ENCODE measurements at regions not wholly inside any gene's neighbourhood (a gene's known extent, or its start where the extent isn't known, plus 50 kb on each side); places are given as distances from the start of the nearest gene placed in this dataset.

DNA sequence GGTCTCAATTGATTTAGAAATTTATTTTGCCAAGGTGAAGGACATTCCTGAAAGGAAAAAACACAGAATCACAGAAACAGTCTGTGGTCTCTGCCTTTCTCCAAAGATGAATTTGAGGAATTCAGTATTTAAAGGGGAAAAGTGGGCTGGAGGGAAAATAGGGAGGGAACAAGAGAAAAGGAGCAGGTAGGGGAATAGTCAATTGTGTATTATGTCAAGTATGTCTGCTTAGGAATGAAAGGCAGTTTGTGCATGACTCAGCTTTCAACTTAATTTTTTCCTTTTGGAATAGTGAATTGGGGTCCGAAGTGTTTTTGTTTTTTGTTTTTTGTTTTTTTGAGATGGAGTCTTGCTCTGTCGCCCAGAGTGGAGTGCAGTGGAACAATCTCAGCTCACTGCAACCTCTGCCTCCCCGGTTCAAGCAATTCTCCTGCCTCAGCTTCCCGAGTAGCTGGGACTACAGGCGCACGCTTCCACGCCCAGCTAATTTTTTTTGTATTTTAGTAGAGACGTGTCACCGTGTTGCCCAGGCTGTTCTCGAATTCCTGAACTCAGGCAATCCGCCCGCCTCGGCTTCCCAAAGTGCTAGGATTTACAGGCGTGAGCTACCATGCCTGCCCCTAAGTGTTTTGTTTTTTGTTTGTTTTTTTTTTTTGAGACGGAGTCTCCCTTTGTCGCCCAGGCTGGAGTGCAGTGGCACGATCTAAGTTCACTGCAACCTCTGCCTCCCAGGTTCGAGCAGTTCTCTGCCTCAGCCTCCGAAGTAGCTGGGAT lies 74.1 kb upstream of the MAP4 start:
- TF ChIP-seq, protein P1, sequence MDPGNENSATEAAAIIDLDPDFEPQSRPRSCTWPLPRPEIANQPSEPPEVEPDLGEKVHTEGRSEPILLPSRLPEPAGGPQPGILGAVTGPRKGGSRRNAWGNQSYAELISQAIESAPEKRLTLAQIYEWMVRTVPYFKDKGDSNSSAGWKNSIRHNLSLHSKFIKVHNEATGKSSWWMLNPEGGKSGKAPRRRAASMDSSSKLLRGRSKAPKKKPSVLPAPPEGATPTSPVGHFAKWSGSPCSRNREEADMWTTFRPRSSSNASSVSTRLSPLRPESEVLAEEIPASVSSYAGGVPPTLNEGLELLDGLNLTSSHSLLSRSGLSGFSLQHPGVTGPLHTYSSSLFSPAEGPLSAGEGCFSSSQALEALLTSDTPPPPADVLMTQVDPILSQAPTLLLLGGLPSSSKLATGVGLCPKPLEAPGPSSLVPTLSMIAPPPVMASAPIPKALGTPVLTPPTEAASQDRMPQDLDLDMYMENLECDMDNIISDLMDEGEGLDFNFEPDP (CRISPR knock-in tag; IDR thresholded peaks at IDR 0.05) = no peak
- TF ChIP-seq TARDBP (IDR thresholded peaks at IDR 0.05) (no peak), JUND (IDR thresholded peaks at IDR 0.05; ENCODE audit: borderline replicate concordance, low read depth, low read length) (no peak), JUND (tag; IDR thresholded peaks at IDR 0.05; ENCODE audit: borderline replicate concordance, low read depth, low read length) (no peak)
